ENCODE measurements at regions not wholly inside any gene's neighbourhood (a gene's known extent, or its start where the extent isn't known, plus 50 kb on each side); places are given as distances from the start of the nearest gene placed in this dataset.
A peak's percentile ranks its signal among the peaks of the same experiment; 100 is the strongest.
"Not testable (repeated sequence)": the region's sequence is repeated elsewhere in the genome, so short reads cannot be mapped to it uniquely, and the experiment has no call there.

GRCh38 chr17:45585037-45585733, 94.7 kb upstream of the PLEKHM1 start:
- peak; percentile 91 for DNase-seq
- in situ Hi-C loops (cut with MboI; ENCODE audit: low pct_unique_long_range_greater_than_20kb, low sequenced_read_pairs) = loop anchor here (25.0 kb wide), 1 partner anchor 677 kb away; no protein-coding TSS in a partner anchor

GRCh38 chr17:45585794-45586650, 95.5 kb upstream of the PLEKHM1 start:
- DNase-seq = peak; percentile 59
- in situ Hi-C loops (cut with MboI; ENCODE audit: low pct_unique_long_range_greater_than_20kb, low sequenced_read_pairs) = loop anchor here (25.0 kb wide), 1 partner anchor 676 kb away; no protein-coding TSS in a partner anchor

GRCh38 chr17:45586651-45586934, 96.1 kb upstream of the PLEKHM1 start:
- not testable (repeated sequence) for DNase-seq
- in situ Hi-C loops (cut with MboI; ENCODE audit: low pct_unique_long_range_greater_than_20kb, low sequenced_read_pairs) = loop anchor here (25.0 kb wide), 1 partner anchor 676 kb away; no protein-coding TSS in a partner anchor

GRCh38 chr17:45592433-45592923, 102.0 kb upstream of the PLEKHM1 start:
- peak; percentile 80 for DNase-seq
- in situ Hi-C loops (cut with MboI; ENCODE audit: low pct_unique_long_range_greater_than_20kb, low sequenced_read_pairs) = loop anchor here (25.0 kb wide), 1 partner anchor 670 kb away; no protein-coding TSS in a partner anchor

- in situ Hi-C loops (cut with MboI; ENCODE audit: low pct_unique_long_range_greater_than_20kb, low sequenced_read_pairs) = loop anchor here (25.0 kb wide), 1 partner anchor 666 kb away; no protein-coding TSS in a partner anchor
- DNase-seq = not testable (repeated sequence)
These were observed 105.8 kb upstream of the PLEKHM1 start for GRCh38 chr17:45596347-45596746.

GRCh38 chr17:45600052-45601012, 109.8 kb upstream of the PLEKHM1 start:
- DNase-seq; in situ Hi-C loops (cut with MboI; ENCODE audit: low pct_unique_long_range_greater_than_20kb, low sequenced_read_pairs): not testable (repeated sequence)

- in situ Hi-C loops (cut with MboI; ENCODE audit: low pct_unique_long_range_greater_than_20kb, low sequenced_read_pairs); DNase-seq: not testable (repeated sequence)
These were observed 110.5 kb upstream of the PLEKHM1 start for GRCh38 chr17:45601013-45601412.

GRCh38 chr17:45601605-45602539, 111.4 kb upstream of the PLEKHM1 start:
- in situ Hi-C loops (cut with MboI; ENCODE audit: low pct_unique_long_range_greater_than_20kb, low sequenced_read_pairs); DNase-seq: not testable (repeated sequence)

GRCh38 chr17:45605751-45606150, 115.2 kb upstream of the PLEKHM1 start:
- in situ Hi-C loops (cut with MboI; ENCODE audit: low pct_unique_long_range_greater_than_20kb, low sequenced_read_pairs) = not testable (repeated sequence)

GRCh38 chr17:45619984-45620405, 129.5 kb upstream of the PLEKHM1 start:
- DNase-seq = peak; percentile 83
- in situ Hi-C loops (cut with MboI; ENCODE audit: low pct_unique_long_range_greater_than_20kb, low sequenced_read_pairs) = not testable (repeated sequence)

More at GRCh38 chr17:45605751-45606150, 115.2 kb upstream of the PLEKHM1 start:
- not testable (repeated sequence) for DNase-seq

- in situ Hi-C loops (cut with MboI; ENCODE audit: low pct_unique_long_range_greater_than_20kb, low sequenced_read_pairs); DNase-seq: not testable (repeated sequence)
These were observed 129.9 kb upstream of the PLEKHM1 start for GRCh38 chr17:45620468-45620867.

- in situ Hi-C loops (cut with MboI; ENCODE audit: low pct_unique_long_range_greater_than_20kb, low sequenced_read_pairs) = not testable (repeated sequence)
These were observed 130.6 kb upstream of the PLEKHM1 start for GRCh38 chr17:45621087-45621486.

GRCh38 chr17:45622295-45622694, 131.8 kb upstream of the PLEKHM1 start:
- in situ Hi-C loops (cut with MboI; ENCODE audit: low pct_unique_long_range_greater_than_20kb, low sequenced_read_pairs); DNase-seq: not testable (repeated sequence)

More at GRCh38 chr17:45621087-45621486, 130.6 kb upstream of the PLEKHM1 start:
- not testable (repeated sequence) for DNase-seq

GRCh38 chr17:45628019-45628418, 137.5 kb upstream of the PLEKHM1 start:
- in situ Hi-C loops (cut with MboI; ENCODE audit: low pct_unique_long_range_greater_than_20kb, low sequenced_read_pairs) = no loop called here

GRCh38 chr17:45631941-45632340, 141.4 kb upstream of the PLEKHM1 start:
- in situ Hi-C loops (cut with MboI; ENCODE audit: low pct_unique_long_range_greater_than_20kb, low sequenced_read_pairs) = no loop called here
- no peak for DNase-seq

More at GRCh38 chr17:45628019-45628418, 137.5 kb upstream of the PLEKHM1 start:
- no peak for DNase-seq

- in situ Hi-C loops (cut with MboI; ENCODE audit: low pct_unique_long_range_greater_than_20kb, low sequenced_read_pairs) = no loop called here
- DNase-seq = no peak
These were observed 144.7 kb upstream of the CRHR1 start for GRCh38 chr17:45639297-45639849.

- DNase-seq = peak; percentile 79
- in situ Hi-C loops (cut with MboI; ENCODE audit: low pct_unique_long_range_greater_than_20kb, low sequenced_read_pairs) = no loop called here
These were observed 143.8 kb upstream of the CRHR1 start for GRCh38 chr17:45640141-45640850.

Data from KBM-7 (cell line).